Ovary (tissue), 7 donors: ENCODE measurements at regions not wholly inside any gene's neighbourhood (a gene's known extent, or its start where the extent isn't known, plus 50 kb on each side); places are given as distances from the start of the nearest gene placed in this dataset.

ENCODE experiments used
- DNase-seq, 5 donors: peaks; one replicate each; pipeline ENCODE4 v3.0.0-alpha.2; 2019 to 2020
- H3K27ac ChIP-seq, 2 donors: fragments of 200-600 bp; one replicate each; pipeline versions ENCODE4 v1.5.1 to v1.8.0; 2019 to 2022
- H3K27me3 ChIP-seq: fragments of 200-600 bp; one replicate; pipeline ENCODE4 v1.8.0; 2022
- H3K36me3 ChIP-seq: fragments of 200-600 bp; sonication (generic); one replicate; pipeline ENCODE4 v1.5.1; 2019
- H3K4me1 ChIP-seq: one replicate; pipeline ENCODE4 v1.8.1; 2013; ENCODE audit warnings: mild to moderate bottlenecking, moderate library complexity; ENCODE audit not compliant: insufficient read depth
- H3K4me3 ChIP-seq: fragments of 200-600 bp; sonication (generic); one replicate; pipeline ENCODE4 v1.5.1; 2017
- H3K9me3 ChIP-seq, 2 donors: fragments of 200-600 bp in 1 of 2; sonication (generic) in 1 of 2; one replicate each; pipeline versions ENCODE4 v1.5.1 to v1.8.1; 2013 to 2019; ENCODE audit warnings: mild to moderate bottlenecking in 1 of 2, moderate library complexity in 1 of 2
- CTCF ChIP-seq, 3 donors: fragments of 450-650 bp in 2 of 3; fragments of 200-600 bp in 1 of 3; IDR thresholded peaks; one replicate each; pipeline versions ENCODE4 v1.5.1 to v1.8.0; 2016 to 2022; ENCODE audit warnings: antibody characterized with exemption in 3 of 3, mild to moderate bottlenecking in 1 of 3
- EP300 ChIP-seq: sonication (generic); formaldehyde crosslinking; IDR thresholded peaks from one replicate; pipeline ENCODE4 v1.6.1; 2017; ENCODE audit warnings: antibody characterized with exemption
- POLR2A ChIP-seq: fragments of 450-650 bp; IDR thresholded peaks from one replicate; pipeline ENCODE4 v1.6.1; 2017; ENCODE audit warnings: antibody characterized with exemption, mild to moderate bottlenecking, moderate library complexity
- WGBS, 3 donors: extraction: QIAGEN DNeasy Blood & Tissue Kit in 1 of 3; methylation state at CpG; one replicate each; pipeline versions ENCODE4 v1.1.5 to v1.1.7; 2013 to 2017; 5-methylcytosine and 5-hydroxymethylcytosine counted together
- intact Hi-C, 4 donors: fragments of 100-400 bp; cut with DNase I; formaldehyde crosslinking; loops; one replicate each; pipeline versions ENCODE4 v1.11.0 to v1.15.1; 2022 to 2023
- donor health status: DM: no; HTN: no; CAD: no; lungs with moderate emphysema.
- donor health status: DM: no; HTN: no; CAD: no.
- donor health status: Bipolar disorder and iron deficiency.
- donor health status: DM: no; HTN: no; CAD: no.
- donor health status: DM: yes; HTN: yes; CAD: no.

- intact Hi-C loops: no loop called here
- no peaks in the 10 kb centered on the region for H3K27me3 ChIP-seq
- no peaks in the 10 kb centered on the region for H3K36me3 ChIP-seq
- no peak overlapping the region for H3K4me3 ChIP-seq
- TF ChIP-seq CTCF (IDR thresholded peaks at IDR 0.05) (no peak), EP300 (no peak), POLR2A (no peak)
- no peak for DNase-seq
- H3K4me1 ChIP-seq: no peaks in the 10 kb centered on the region
- H3K9me3 ChIP-seq: no peaks in the 10 kb centered on the region
- 89 to 92% (median 91%) methylated on average over 2 of the region's 2 CpGs for WGBS, 3 donors
- H3K27ac ChIP-seq: no peak overlapping the region
These were observed 284.3 kb downstream of the GAS1 start for GRCh38 chr9:86662890-86663468.

- no peak overlapping the region for H3K27ac ChIP-seq
- 69 to 73% (median 72%) methylated on average over 7 of the region's 7 CpGs for WGBS, 3 donors
- intact Hi-C loops: no loop called here
- H3K4me3 ChIP-seq: no peak overlapping the region
- no peaks in the 10 kb centered on the region for H3K36me3 ChIP-seq
- H3K4me1 ChIP-seq: no peaks in the 10 kb centered on the region
- H3K27me3 ChIP-seq: no peaks in the 10 kb centered on the region
- no peak for TF ChIP-seq EP300
- TF ChIP-seq CTCF (IDR thresholded peaks at IDR 0.05): no peak
- no peak for TF ChIP-seq POLR2A
- no peaks in the 10 kb centered on the region for H3K9me3 ChIP-seq
- DNase-seq: no peak
These were observed 287.0 kb downstream of the GAS1 start for GRCh38 chr9:86660146-86660943.

GRCh38 chr9:86659413-86660046, 287.8 kb downstream of the GAS1 start:
- TF ChIP-seq EP300 (no peak), CTCF (IDR thresholded peaks at IDR 0.05) (no peak), POLR2A (no peak)
- Histone ChIP-seq H3K36me3 (no peaks in the 10 kb centered on the region), H3K27me3 (no peaks in the 10 kb centered on the region), H3K4me3 (no peak overlapping the region), H3K9me3 (no peaks in the 10 kb centered on the region), H3K27ac (no peak overlapping the region), H3K4me1 (no peaks in the 10 kb centered on the region)
- WGBS, 3 donors: 79 to 85% (median 81%) methylated on average over 3 of the region's 3 CpGs
- no peak for DNase-seq
- intact Hi-C loops: no loop called here

GRCh38 chr9:86655147-86655546, 292.2 kb downstream of the GAS1 start:
- H3K4me1 ChIP-seq: no peaks in the 10 kb centered on the region
- no peak overlapping the region for H3K4me3 ChIP-seq
- H3K27ac ChIP-seq: no peak overlapping the region
- intact Hi-C loops: no loop called here
- H3K9me3 ChIP-seq: no peaks in the 10 kb centered on the region
- H3K27me3 ChIP-seq: no peaks in the 10 kb centered on the region
- TF ChIP-seq POLR2A (no peak), EP300 (no peak)
- DNase-seq: no peak
- no peaks in the 10 kb centered on the region for H3K36me3 ChIP-seq

- no peaks in the 10 kb centered on the region for H3K27me3 ChIP-seq
- H3K36me3 ChIP-seq: no peaks in the 10 kb centered on the region
- H3K9me3 ChIP-seq: no peaks in the 10 kb centered on the region
- no peak overlapping the region for H3K27ac ChIP-seq
- no peaks in the 10 kb centered on the region for H3K4me1 ChIP-seq
- 84 to 93% (median 92%) methylated on average over 3 of the region's 3 CpGs for WGBS, 3 donors
- no peak for DNase-seq
- TF ChIP-seq POLR2A: no peak
- no peak for TF ChIP-seq EP300
- no peak for TF ChIP-seq CTCF (IDR thresholded peaks at IDR 0.05)
- no peak overlapping the region for H3K4me3 ChIP-seq
- intact Hi-C loops: no loop called here
These were observed 293.8 kb downstream of the GAS1 start for GRCh38 chr9:86653466-86653865.
